Keratinocyte (primary cell): ENCODE measurements at regions not wholly inside any gene's neighbourhood (a gene's known extent, or its start where the extent isn't known, plus 50 kb on each side); places are given as distances from the start of the nearest gene placed in this dataset.

ENCODE experiments used
- DNase-seq: peaks from one replicate; pipeline ENCODE4 v3.0.0-alpha.2; 2011; ENCODE audit warnings: low read depth, missing footprints, low spot score
- FAIRE-seq: peaks from 2 replicates; lab custom pipeline; 2011; peaks lifted over from hg19 to GRCh38; lab: Jason Lieb, UNC
- H2AFZ ChIP-seq: 2 replicates; pipeline ENCODE4 v1.6.0; 2012; ENCODE audit warnings: low read length, control low read depth, inconsistent platforms; ENCODE audit not compliant: control insufficient read depth
- H3K27ac ChIP-seq: 2 replicates; pipeline ENCODE4 v1.5.1; 2011; ENCODE audit warnings: low read length; ENCODE audit not compliant: control insufficient read depth, insufficient read depth
- H3K27me3 ChIP-seq: 3 replicates; pipeline ENCODE4 v1.6.0; 2011; ENCODE audit warnings: low read length; ENCODE audit not compliant: control insufficient read depth, insufficient read depth; ENCODE audit errors: extremely low read depth
- H3K36me3 ChIP-seq, 2 experiments: 2 replicates in 1 of 2; 3 replicates in 1 of 2; pipeline ENCODE4 v1.5.1; 2011; ENCODE audit warnings: low read length in 2 of 2, mild to moderate bottlenecking in 1 of 2; ENCODE audit not compliant: control insufficient read depth in 2 of 2, insufficient read depth in 2 of 2; ENCODE audit errors: extremely low read depth in 1 of 2
- H3K4me1 ChIP-seq: 3 replicates; pipeline ENCODE4 v1.5.1; 2011; ENCODE audit warnings: low read length; ENCODE audit not compliant: control insufficient read depth, insufficient read depth; ENCODE audit errors: extremely low read depth
- H3K4me2 ChIP-seq: 3 replicates; pipeline ENCODE4 v1.6.0; 2011; ENCODE audit warnings: low read depth, low read length; ENCODE audit not compliant: control insufficient read depth, insufficient read depth; ENCODE audit errors: extremely low read depth
- H3K4me3 ChIP-seq, 3 experiments: fragments of 200-600 bp in 1 of 3; sonication (generic) in 1 of 3; 2 replicates in 2 of 3; 3 replicates in 1 of 3; pipeline ENCODE4 v1.5.1; 2011 to 2016; ENCODE audit warnings: low read length in 3 of 3, mild to moderate bottlenecking in 3 of 3, control low read depth in 2 of 3, inconsistent platforms in 1 of 3, low read depth in 1 of 3, mixed read lengths in 1 of 3, mixed run types in 1 of 3, moderate library complexity in 1 of 3; ENCODE audit not compliant: control insufficient read depth in 2 of 3, insufficient read depth in 2 of 3; ENCODE audit errors: extremely low read depth in 1 of 3
- H3K79me2 ChIP-seq: 2 replicates; pipeline ENCODE4 v1.6.0; 2012; ENCODE audit warnings: low read length; ENCODE audit not compliant: control insufficient read depth, insufficient read depth
- H3K9ac ChIP-seq: 3 replicates; pipeline ENCODE4 v1.6.0; 2011; ENCODE audit warnings: low read length; ENCODE audit not compliant: control insufficient read depth, insufficient read depth; ENCODE audit errors: extremely low read depth
- H3K9me1 ChIP-seq: 3 replicates; pipeline ENCODE4 v1.6.0; 2011; ENCODE audit warnings: low read length; ENCODE audit not compliant: control insufficient read depth, insufficient read depth; ENCODE audit errors: extremely low read depth
- H3K9me3 ChIP-seq: 2 replicates; pipeline ENCODE4 v1.5.1; 2012; ENCODE audit warnings: low read depth, low read length; ENCODE audit not compliant: control insufficient read depth
- H4K20me1 ChIP-seq: 3 replicates; pipeline ENCODE4 v1.6.0; 2011; ENCODE audit warnings: low read length; ENCODE audit not compliant: control insufficient read depth, insufficient read depth; ENCODE audit errors: extremely low read depth
- CTCF ChIP-seq, 3 experiments: IDR thresholded peaks in 1 of 3; conservative IDR thresholded peaks in 1 of 3; optimal IDR thresholded peaks in 1 of 3; 2 replicates in 2 of 3; 3 replicates in 1 of 3; pipeline versions ENCODE3 to v1.5.1; 2011; ENCODE audit warnings: low read length in 3 of 3, mild to moderate bottlenecking in 3 of 3, moderate library complexity in 2 of 3, control low read depth in 1 of 3, inconsistent platforms in 1 of 3; ENCODE audit not compliant: insufficient read depth in 2 of 3; ENCODE audit errors: extremely low read depth in 1 of 3
- EZH2 ChIP-seq: IDR thresholded peaks from one replicate; pipeline ENCODE4 v1.6.1; 2012; ENCODE audit warnings: inconsistent platforms, mild to moderate bottlenecking, low read length, moderate library complexity
- dilution Hi-C: fragments of 300-500 bp; cut with MboI; formaldehyde crosslinking; loops from one replicate; pipeline ENCODE4 v1.7.0; 2020; ENCODE audit warnings: low sequenced_read_pairs; ENCODE audit not compliant: extremely low pct_ligation_motif_present

- Histone ChIP-seq H3K9me3 (no peaks in the 10 kb centered on the region), H3K36me3 (no peaks in the 10 kb centered on the region), H4K20me1 (no peaks in the 10 kb centered on the region), H3K27ac (no peak overlapping the region), H3K79me2 (no peaks in the 10 kb centered on the region), H3K27me3 (no peaks in the 10 kb centered on the region), H3K4me1 (no peaks in the 10 kb centered on the region), H2AFZ (no peak overlapping the region), H3K9ac (no peak overlapping the region), H3K4me2 (no peak overlapping the region), H3K9me1 (no peaks in the 10 kb centered on the region), H3K4me3 (no peak overlapping the region)
- TF ChIP-seq EZH2 (no peak), CTCF (optimal IDR thresholded peaks at IDR 0.05 in 1 of 3, IDR thresholded peaks at IDR 0.05 in 1 of 3, conservative IDR thresholded peaks at IDR 0.05 in 1 of 3; ENCODE audit: extremely low read depth in 1 of 3, insufficient read depth in 2 of 3, low read length in 3 of 3) (no peak)
- dilution Hi-C loops = no loop called here
- DNase-seq = no peak
- no peak for FAIRE-seq
Measured at GRCh38 chr5:92519811-92520632, 1061.0 kb downstream of the NR2F1-AS1 start.

GRCh38 chr5:92518318-92518904, 1062.6 kb downstream of the NR2F1-AS1 start:
- no peaks in the 10 kb centered on the region for H3K36me3 ChIP-seq
- no peaks in the 10 kb centered on the region for H3K9me3 ChIP-seq
- FAIRE-seq (no peak), DNase-seq (no peak)
- no peaks in the 10 kb centered on the region for H3K27me3 ChIP-seq
- TF ChIP-seq EZH2 (no peak), CTCF (optimal IDR thresholded peaks at IDR 0.05 in 1 of 3, IDR thresholded peaks at IDR 0.05 in 1 of 3, conservative IDR thresholded peaks at IDR 0.05 in 1 of 3; ENCODE audit: extremely low read depth in 1 of 3, insufficient read depth in 2 of 3, low read length in 3 of 3) (peak; percentile 37 to 55 (median 52))
- dilution Hi-C loops = no loop called here
- no peaks in the 10 kb centered on the region for H3K4me1 ChIP-seq
- H4K20me1 ChIP-seq = no peaks in the 10 kb centered on the region
- no peak overlapping the region for H3K9ac ChIP-seq
- no peak overlapping the region for H3K4me2 ChIP-seq
- no peak overlapping the region for H2AFZ ChIP-seq
- H3K27ac ChIP-seq = no peak overlapping the region
- H3K79me2 ChIP-seq = no peaks in the 10 kb centered on the region
- H3K4me3 ChIP-seq = no peak overlapping the region
- H3K9me1 ChIP-seq = no peaks in the 10 kb centered on the region
